Suprapubic skin (tissue), 3 donors: ENCODE measurements at regions not wholly inside any gene's neighbourhood (a gene's known extent, or its start where the extent isn't known, plus 50 kb on each side); places are given as distances from the start of the nearest gene placed in this dataset.

Experiments used
- CTCF ChIP-seq, 2 donors: fragments of 200-600 bp in 1 of 2; fragments of 450-650 bp in 1 of 2; sonication (generic) in 1 of 2; IDR thresholded peaks; one replicate each; pipeline ENCODE4 v1.5.1; 2016 to 2019; ENCODE audit warnings: antibody characterized with exemption in 2 of 2, mild to moderate bottlenecking in 1 of 2, moderate library complexity in 1 of 2
- EP300 ChIP-seq: sonication (generic); formaldehyde crosslinking; IDR thresholded peaks from one replicate; pipeline ENCODE4 v1.6.1; 2017; ENCODE audit warnings: antibody characterized with exemption
- POLR2A ChIP-seq, 2 donors: fragments of 450-650 bp; IDR thresholded peaks; one replicate each; pipeline ENCODE4 v1.6.1; 2017; ENCODE audit warnings: antibody characterized with exemption in 2 of 2, mild to moderate bottlenecking in 2 of 2, moderate library complexity in 2 of 2

- TF ChIP-seq POLR2A (IDR thresholded peaks at IDR 0.05) (no peak), EP300 (no peak), CTCF (IDR thresholded peaks at IDR 0.05) (no peak)
These were observed 373.1 kb upstream of the ADAMTS9 start for GRCh38 chr3:65060904-65061303.
